ENCODE measurements at regions not wholly inside any gene's neighbourhood (a gene's known extent, or its start where the extent isn't known, plus 50 kb on each side); places are given as distances from the start of the nearest gene placed in this dataset.

- TF ChIP-seq IRF1 (CRISPR knock-in tag; IDR thresholded peaks at IDR 0.05) = no peak
These were observed 326.4 kb upstream of the ADAMTS5 start (continued) for GRCh38 chr21:27293239-27293638.

- no peaks in the 10 kb centered on the region for H3K27me3 Mint-ChIP-seq (ENCODE audit: low read depth)
- CTCF ChIA-PET = no interaction called here
- TF ChIP-seq PRDM15 (CRISPR knock-in tag; IDR thresholded peaks at IDR 0.05) (no peak), E2F1 (CRISPR knock-in tag; IDR thresholded peaks at IDR 0.05) (no peak), OVOL2 (CRISPR knock-in tag; IDR thresholded peaks at IDR 0.05; ENCODE audit: borderline replicate concordance) (no peak), KAT7 (CRISPR knock-in tag; IDR thresholded peaks at IDR 0.05; ENCODE audit: borderline replicate concordance) (no peak), MAX (CRISPR knock-in tag; IDR thresholded peaks at IDR 0.05) (no peak), ZNF416 (CRISPR knock-in tag; IDR thresholded peaks at IDR 0.05) (no peak), ESRRA (CRISPR knock-in tag; IDR thresholded peaks at IDR 0.05; ENCODE audit: borderline replicate concordance) (no peak), E2F4 (CRISPR knock-in tag; IDR thresholded peaks at IDR 0.05; ENCODE audit: borderline replicate concordance, low read depth) (no peak), AR (CRISPR knock-in tag; IDR thresholded peaks at IDR 0.05) (no peak), IRF1 (CRISPR knock-in tag; IDR thresholded peaks at IDR 0.05) (no peak), ZNF281 (CRISPR knock-in tag; IDR thresholded peaks at IDR 0.05) (no peak), RELA (CRISPR knock-in tag; IDR thresholded peaks at IDR 0.05; ENCODE audit: borderline replicate concordance) (no peak), FOXP1 (CRISPR knock-in tag; IDR thresholded peaks at IDR 0.05; ENCODE audit: borderline replicate concordance) (no peak), ZSCAN18 (CRISPR knock-in tag; IDR thresholded peaks at IDR 0.05) (no peak), ATF2 (CRISPR knock-in tag; IDR thresholded peaks at IDR 0.05; ENCODE audit: borderline replicate concordance, low read depth) (no peak), GTF2I (CRISPR knock-in tag; conservative IDR thresholded peaks at IDR 0.05) (no peak)
- H3K4me3 Mint-ChIP-seq = no peak overlapping the region
- POLR2A ChIA-PET = no interaction called here
- H3K9me3 Mint-ChIP-seq = peaks cover 36% of the 10 kb centered on the region
- H3K27ac Mint-ChIP-seq = no peak overlapping the region
- H3K36me3 Mint-ChIP-seq = peaks cover 13% of the 10 kb centered on the region
- DNase-seq (ENCODE audit: low spot score) (no peak), ATAC-seq (no peak)
- H3K4me1 Mint-ChIP-seq = no peaks in the 10 kb centered on the region
These were observed 325.9 kb upstream of the ADAMTS5 start for GRCh38 chr21:27292783-27293182.
